ENCODE measurements at regions not wholly inside any gene's neighbourhood (a gene's known extent, or its start where the extent isn't known, plus 50 kb on each side); places are given as distances from the start of the nearest gene placed in this dataset.

DNA sequence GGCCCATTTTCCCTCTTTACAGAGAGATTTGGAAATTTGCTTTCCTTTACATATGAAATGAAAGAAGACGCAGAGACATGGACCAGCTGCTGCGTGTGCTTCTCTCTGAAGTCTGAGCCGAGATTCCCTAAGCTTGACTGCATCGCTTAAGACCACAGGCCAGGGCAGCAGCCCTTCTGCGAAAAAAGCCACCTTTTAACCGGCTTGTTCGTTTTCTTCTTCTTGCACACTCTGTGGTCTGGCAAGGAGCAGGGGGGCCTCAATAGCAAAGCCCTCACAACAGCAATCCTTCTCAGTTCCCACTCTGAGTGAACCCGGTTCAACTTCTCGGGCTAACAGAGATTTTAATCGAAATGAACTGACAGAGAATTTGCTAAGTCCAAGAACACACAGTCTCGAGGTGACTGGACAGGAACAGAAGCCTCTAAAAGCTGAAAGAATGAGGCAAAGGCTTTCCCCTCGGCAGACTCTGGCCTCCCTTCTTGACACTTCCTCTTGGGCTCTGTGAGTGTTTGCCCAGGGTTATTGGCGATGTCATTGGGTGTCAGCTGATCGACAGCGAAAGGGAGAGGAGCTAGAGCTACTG is 512.9 kb upstream of the KLF4 start:
- TF ChIP-seq, protein P1, sequence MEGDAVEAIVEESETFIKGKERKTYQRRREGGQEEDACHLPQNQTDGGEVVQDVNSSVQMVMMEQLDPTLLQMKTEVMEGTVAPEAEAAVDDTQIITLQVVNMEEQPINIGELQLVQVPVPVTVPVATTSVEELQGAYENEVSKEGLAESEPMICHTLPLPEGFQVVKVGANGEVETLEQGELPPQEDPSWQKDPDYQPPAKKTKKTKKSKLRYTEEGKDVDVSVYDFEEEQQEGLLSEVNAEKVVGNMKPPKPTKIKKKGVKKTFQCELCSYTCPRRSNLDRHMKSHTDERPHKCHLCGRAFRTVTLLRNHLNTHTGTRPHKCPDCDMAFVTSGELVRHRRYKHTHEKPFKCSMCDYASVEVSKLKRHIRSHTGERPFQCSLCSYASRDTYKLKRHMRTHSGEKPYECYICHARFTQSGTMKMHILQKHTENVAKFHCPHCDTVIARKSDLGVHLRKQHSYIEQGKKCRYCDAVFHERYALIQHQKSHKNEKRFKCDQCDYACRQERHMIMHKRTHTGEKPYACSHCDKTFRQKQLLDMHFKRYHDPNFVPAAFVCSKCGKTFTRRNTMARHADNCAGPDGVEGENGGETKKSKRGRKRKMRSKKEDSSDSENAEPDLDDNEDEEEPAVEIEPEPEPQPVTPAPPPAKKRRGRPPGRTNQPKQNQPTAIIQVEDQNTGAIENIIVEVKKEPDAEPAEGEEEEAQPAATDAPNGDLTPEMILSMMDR (conservative IDR thresholded peaks at IDR 0.05; ENCODE audit: low read depth, low read length): no peak
- TF ChIP-seq EZH2 (IDR thresholded peaks at IDR 0.05; ENCODE audit: low read length, unreplicated experiment) (no peak), EZH2phosphoT487 (IDR thresholded peaks at IDR 0.05; ENCODE audit: borderline replicate concordance, low read length) (no peak)
